Right lobe of liver (tissue), 6 donors: ENCODE measurements at regions not wholly inside any gene's neighbourhood (a gene's known extent, or its start where the extent isn't known, plus 50 kb on each side); places are given as distances from the start of the nearest gene placed in this dataset.

Experiments used
- ATAC-seq, 4 donors: fragments of 200-7000 bp; cut with Tn5 transposase; one replicate each; pipeline ENCODE4 v1.9.1; 2020; ENCODE audit warnings: mild to moderate bottlenecking in 4 of 4, moderate library complexity in 4 of 4
- DNase-seq, 3 donors: peaks; one replicate each; pipeline ENCODE4 v3.0.0-alpha.2; 2020
- H3K27ac ChIP-seq, 3 donors: fragments of 200-600 bp; one replicate each; pipeline ENCODE4 v1.8.0; 2022
- H3K27me3 ChIP-seq, 2 donors: fragments of 200-600 bp; one replicate each; pipeline ENCODE4 v1.8.0; 2022
- H3K36me3 ChIP-seq, 4 donors: fragments of 200-600 bp; sonication (generic) in 1 of 4; one replicate each; pipeline versions ENCODE4 v1.5.1 to v1.8.0; 2017 to 2022; ENCODE audit warnings: control low read depth in 1 of 4
- H3K4me1 ChIP-seq, 4 donors: fragments of 200-600 bp; sonication (generic) in 1 of 4; one replicate each; pipeline versions ENCODE4 v1.5.1 to v1.8.0; 2017 to 2022; ENCODE audit warnings: control low read depth in 1 of 4
- H3K4me3 ChIP-seq, 3 donors: fragments of 200-600 bp; one replicate each; pipeline ENCODE4 v1.8.0; 2022
- H3K9me3 ChIP-seq, 4 donors: fragments of 200-600 bp; sonication (generic) in 1 of 4; one replicate each; pipeline versions ENCODE4 v1.5.1 to v1.8.0; 2017 to 2022; ENCODE audit warnings: control low read depth in 1 of 4
- POLR2A ChIP-seq: fragments of 450-650 bp; IDR thresholded peaks from one replicate; pipeline ENCODE4 v1.6.1; 2017; ENCODE audit warnings: antibody characterized with exemption, mild to moderate bottlenecking
- WGBS: methylation state at CpG from one replicate; pipeline ENCODE4 v1.1.6; 2018; ENCODE audit warnings: low coverage, low lambda C conversion rate; ENCODE audit not compliant: insufficient coverage; ENCODE audit errors: missing lambda C conversion rate; 5-methylcytosine and 5-hydroxymethylcytosine counted together
- intact Hi-C, 2 donors: fragments of 100-400 bp; cut with DNase I; formaldehyde crosslinking; loops; one replicate each; pipeline versions ENCODE4 v1.11.2 to v1.14.1; 2022
- TF ChIP-seq, protein P1 (sequence below), 4 donors: fragments of 200-600 bp in 3 of 4; fragments of 450-650 bp in 1 of 4; IDR thresholded peaks; one replicate each; pipeline versions ENCODE4 v1.5.1 to v1.8.0; 2016 to 2022; ENCODE audit warnings: antibody characterized with exemption in 4 of 4, mild to moderate bottlenecking in 2 of 4
- donor health status: DM: no; HTN: yes; CAD: no.
- donor health status: DM: no; HTN: no; CAD: no.
- donor health status: DM: no; HTN: no; CAD: no.
- donor health status: DM: no; HTN: yes; CAD: no.
- donor health status: DM: no; HTN: yes; CAD: no.

DNA sequence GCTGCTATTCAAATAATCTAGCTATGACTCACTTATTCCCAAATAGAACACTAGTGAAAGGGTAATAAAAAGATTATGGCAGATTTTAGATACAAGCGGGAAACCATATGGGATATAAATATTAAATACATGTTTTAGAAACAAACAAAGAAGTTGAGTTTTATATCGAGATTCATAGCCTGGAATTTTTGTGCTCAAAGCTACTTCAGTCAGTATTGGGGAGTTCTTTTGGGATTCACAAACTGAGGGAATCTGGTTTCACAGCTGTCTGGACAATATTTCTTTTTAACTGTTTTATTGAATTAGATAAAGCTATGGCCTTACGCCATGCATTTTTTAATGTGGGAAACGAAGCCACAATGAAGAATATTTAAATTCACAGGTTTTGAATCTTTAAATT, 257.1 kb upstream of the PCDH20 start:
- no peak for DNase-seq
- Histone ChIP-seq H3K4me1 (no peaks in the 10 kb centered on the region), H3K27ac (no peak overlapping the region), H3K9me3 (no peaks in the 10 kb centered on the region), H3K27me3 (no peaks in the 10 kb centered on the region), H3K4me3 (no peak overlapping the region), H3K36me3 (no peaks in the 10 kb centered on the region)
- TF ChIP-seq POLR2A, result no peak
- TF ChIP-seq, protein P1, sequence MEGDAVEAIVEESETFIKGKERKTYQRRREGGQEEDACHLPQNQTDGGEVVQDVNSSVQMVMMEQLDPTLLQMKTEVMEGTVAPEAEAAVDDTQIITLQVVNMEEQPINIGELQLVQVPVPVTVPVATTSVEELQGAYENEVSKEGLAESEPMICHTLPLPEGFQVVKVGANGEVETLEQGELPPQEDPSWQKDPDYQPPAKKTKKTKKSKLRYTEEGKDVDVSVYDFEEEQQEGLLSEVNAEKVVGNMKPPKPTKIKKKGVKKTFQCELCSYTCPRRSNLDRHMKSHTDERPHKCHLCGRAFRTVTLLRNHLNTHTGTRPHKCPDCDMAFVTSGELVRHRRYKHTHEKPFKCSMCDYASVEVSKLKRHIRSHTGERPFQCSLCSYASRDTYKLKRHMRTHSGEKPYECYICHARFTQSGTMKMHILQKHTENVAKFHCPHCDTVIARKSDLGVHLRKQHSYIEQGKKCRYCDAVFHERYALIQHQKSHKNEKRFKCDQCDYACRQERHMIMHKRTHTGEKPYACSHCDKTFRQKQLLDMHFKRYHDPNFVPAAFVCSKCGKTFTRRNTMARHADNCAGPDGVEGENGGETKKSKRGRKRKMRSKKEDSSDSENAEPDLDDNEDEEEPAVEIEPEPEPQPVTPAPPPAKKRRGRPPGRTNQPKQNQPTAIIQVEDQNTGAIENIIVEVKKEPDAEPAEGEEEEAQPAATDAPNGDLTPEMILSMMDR (IDR thresholded peaks at IDR 0.05), result no peak
- intact Hi-C loops, result no loop called here
- WGBS, result 82% methylated on average over 4 of the region's 4 CpGs
- no peak for ATAC-seq

DNA sequence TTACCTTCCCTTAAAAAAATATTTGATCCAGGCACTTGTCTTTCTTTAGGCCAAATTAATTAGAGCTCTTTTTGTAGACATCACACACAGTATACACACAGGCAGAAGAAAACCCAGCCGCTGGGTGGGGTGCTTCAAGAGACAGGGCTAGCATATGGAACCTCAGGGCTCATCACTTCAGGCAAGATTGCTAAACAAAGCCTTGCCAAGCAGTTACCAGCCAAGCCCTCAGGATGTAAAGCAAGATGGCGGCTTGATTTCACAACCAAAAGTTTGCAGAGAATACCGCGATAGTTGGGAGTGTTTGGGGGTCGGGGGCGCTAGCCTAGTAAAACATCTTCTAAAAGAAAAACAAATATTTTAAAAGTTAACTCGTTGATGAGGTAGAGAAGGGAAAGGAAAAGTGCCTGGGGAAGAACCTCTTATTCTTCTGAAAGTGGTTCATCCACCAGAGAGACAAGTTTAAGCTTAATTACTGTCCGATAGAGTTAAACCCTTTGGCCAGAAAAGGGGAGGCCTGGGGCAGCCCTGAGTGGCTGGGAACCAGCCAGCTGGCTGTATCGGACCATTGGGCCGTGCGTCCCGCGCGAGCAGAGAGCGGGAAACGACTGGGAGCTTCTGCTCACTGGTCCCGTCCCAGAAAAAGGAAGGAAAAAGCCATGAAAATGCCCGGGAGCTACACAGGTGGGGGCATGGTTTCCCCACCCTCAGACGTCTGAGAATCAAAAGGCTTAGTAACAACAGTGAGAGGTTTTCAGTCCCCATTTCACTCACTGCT, 254.9 kb upstream of the PCDH20 start:
- no peak for TF ChIP-seq POLR2A
- TF ChIP-seq, protein P1 (IDR thresholded peaks at IDR 0.05), result no peak
- Histone ChIP-seq H3K27ac (no peak overlapping the region), H3K9me3 (no peaks in the 10 kb centered on the region), H3K4me1 (peaks cover 0 to 5% (median 0%) of the 10 kb centered on the region in 4 donors), H3K27me3 (no peaks in the 10 kb centered on the region), H3K4me3 (no peak overlapping the region), H3K36me3 (no peaks in the 10 kb centered on the region)
- ATAC-seq (no peak), DNase-seq (peak in 1 of 3 donors; percentile 50)
- intact Hi-C loops, result no loop called here
- 86% methylated on average over 14 of the region's 19 CpGs for WGBS

DNA sequence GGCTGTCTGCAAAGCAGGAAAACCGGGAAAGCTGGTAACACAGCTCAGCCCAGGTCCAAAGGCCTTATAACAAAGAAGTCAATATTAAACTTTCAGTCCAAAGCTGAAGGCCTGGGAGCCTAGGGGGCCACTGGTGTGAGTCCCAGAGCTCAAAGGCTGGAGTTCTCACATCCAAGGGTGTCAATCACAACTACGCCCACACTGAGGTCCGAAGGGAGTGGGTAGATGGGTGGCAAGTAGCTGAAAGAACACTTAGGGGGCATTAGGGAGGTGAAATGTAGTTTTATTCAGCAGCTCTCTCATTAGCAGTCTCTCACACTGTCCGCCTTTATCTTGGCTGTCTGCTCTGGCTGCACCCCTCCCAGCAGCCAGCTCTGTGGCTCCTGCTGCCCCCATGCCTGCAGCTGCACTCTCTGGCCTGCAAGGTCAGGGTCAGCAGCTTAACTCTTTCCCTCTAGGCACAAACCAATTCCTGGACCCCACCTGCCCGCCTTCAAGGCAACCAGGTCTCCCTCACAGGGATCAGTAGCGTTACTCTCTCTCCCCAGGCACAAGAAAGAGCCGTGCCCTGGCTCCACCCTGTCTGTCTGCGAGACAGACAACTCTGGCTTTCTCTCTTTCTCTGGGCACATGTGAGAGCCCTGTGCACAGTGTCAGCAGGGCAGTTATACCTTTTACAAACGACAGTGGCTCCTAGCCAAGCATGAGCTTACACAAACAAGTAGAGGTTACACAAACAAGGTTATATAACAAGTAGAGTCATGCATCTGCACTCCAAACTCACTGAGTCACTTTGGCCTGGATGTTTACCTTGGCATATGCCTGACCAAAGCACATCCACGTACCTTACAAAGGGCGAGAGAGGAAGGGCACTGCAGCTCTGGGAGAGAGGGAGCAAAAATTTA, 249.4 kb upstream of the PCDH20 start:
- ATAC-seq, result peak; percentile 96 to 99 (median 98)
- 22% methylated on average over 8 of the region's 11 CpGs for WGBS

DNA sequence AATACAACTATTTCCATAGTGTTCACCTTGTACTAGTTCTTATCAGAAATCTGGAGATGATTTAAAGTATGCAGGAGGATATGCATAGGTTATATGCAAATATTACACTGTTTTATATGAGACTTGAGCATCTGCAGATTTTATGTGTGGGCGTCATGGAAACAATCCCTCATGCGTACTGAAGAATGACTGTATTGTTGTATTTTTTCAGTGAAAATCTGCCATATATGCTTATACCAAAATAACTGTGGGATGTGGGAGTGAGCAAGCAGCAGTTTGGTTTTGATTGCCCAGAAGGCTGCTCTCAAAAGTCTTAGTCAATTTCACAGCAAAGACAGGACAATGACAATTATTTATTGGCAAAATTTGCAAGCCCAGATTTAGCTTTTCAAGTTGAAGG, 238.8 kb upstream of the PCDH20 start:
- Histone ChIP-seq H3K4me1 (no peaks in the 10 kb centered on the region), H3K27ac (no peak overlapping the region), H3K9me3 (no peaks in the 10 kb centered on the region), H3K27me3 (no peaks in the 10 kb centered on the region), H3K4me3 (no peak overlapping the region), H3K36me3 (no peaks in the 10 kb centered on the region)
- TF ChIP-seq, protein P1 (IDR thresholded peaks at IDR 0.05), result no peak
- no peak for TF ChIP-seq POLR2A
- 50% methylated on average over 2 of the region's 2 CpGs for WGBS
- DNase-seq, result no peak
- no peak for ATAC-seq
- intact Hi-C loops, result no loop called here

More for the DNA sequence above, 249.4 kb upstream of the PCDH20 start:
- peak overlapping the region in 2 of 3 donors; percentile 79 to 92 for H3K27ac ChIP-seq
- no peak for TF ChIP-seq POLR2A
- TF ChIP-seq, protein P1 (IDR thresholded peaks at IDR 0.05), result no peak
- H3K4me1 ChIP-seq, result peaks cover 0 to 13% (median 3%) of the 10 kb centered on the region in 4 donors
- no peak overlapping the region for H3K4me3 ChIP-seq
- no peaks in the 10 kb centered on the region for H3K27me3 ChIP-seq
- no peaks in the 10 kb centered on the region for H3K36me3 ChIP-seq
- no peaks in the 10 kb centered on the region for H3K9me3 ChIP-seq
- intact Hi-C loops, result no loop called here
- DNase-seq, result peak; percentile 36 to 84 (median 61)
